Lower lobe of right lung (tissue), 2 donors: ENCODE measurements at regions not wholly inside any gene's neighbourhood (a gene's known extent, or its start where the extent isn't known, plus 50 kb on each side); places are given as distances from the start of the nearest gene placed in this dataset.
"Not testable (repeated sequence)": the region's sequence is repeated elsewhere in the genome, so short reads cannot be mapped to it uniquely, and the experiment has no call there.

ENCODE experiments used
- ATAC-seq, 2 donors: fragments of 200-7000 bp; cut with Tn5 transposase; one replicate each; pipeline ENCODE4 v1.9.1; 2020 to 2022; ENCODE audit warnings: mild to moderate bottlenecking in 2 of 2, moderate library complexity in 2 of 2
- DNase-seq: peaks from one replicate; pipeline ENCODE4 v3.0.0-alpha.2; 2020
- H3K27ac ChIP-seq: fragments of 200-600 bp; one replicate; pipeline ENCODE4 v1.8.0; 2022
- H3K27me3 ChIP-seq: fragments of 200-600 bp; one replicate; pipeline ENCODE4 v1.8.0; 2022; ENCODE audit warnings: low read depth
- H3K36me3 ChIP-seq: fragments of 200-600 bp; one replicate; pipeline ENCODE4 v1.8.0; 2022; ENCODE audit warnings: mild to moderate bottlenecking
- H3K4me1 ChIP-seq: fragments of 200-600 bp; one replicate; pipeline ENCODE4 v1.8.0; 2022
- H3K4me3 ChIP-seq: fragments of 200-600 bp; one replicate; pipeline ENCODE4 v1.8.0; 2022; ENCODE audit warnings: mild to moderate bottlenecking
- H3K9me3 ChIP-seq: fragments of 200-600 bp; one replicate; pipeline ENCODE4 v1.8.0; 2022
- intact Hi-C: fragments of 100-400 bp; cut with DNase I; formaldehyde crosslinking; loops from one replicate; pipeline ENCODE4 v1.11.0; 2022
- TF ChIP-seq, protein P1 (sequence below): fragments of 200-600 bp; IDR thresholded peaks from one replicate; pipeline ENCODE4 v1.8.0; 2022; ENCODE audit warnings: antibody characterized with exemption, mild to moderate bottlenecking
- donor health status: DM: no; HTN: yes; CAD: no; lungs with severe emphysema.

DNA sequence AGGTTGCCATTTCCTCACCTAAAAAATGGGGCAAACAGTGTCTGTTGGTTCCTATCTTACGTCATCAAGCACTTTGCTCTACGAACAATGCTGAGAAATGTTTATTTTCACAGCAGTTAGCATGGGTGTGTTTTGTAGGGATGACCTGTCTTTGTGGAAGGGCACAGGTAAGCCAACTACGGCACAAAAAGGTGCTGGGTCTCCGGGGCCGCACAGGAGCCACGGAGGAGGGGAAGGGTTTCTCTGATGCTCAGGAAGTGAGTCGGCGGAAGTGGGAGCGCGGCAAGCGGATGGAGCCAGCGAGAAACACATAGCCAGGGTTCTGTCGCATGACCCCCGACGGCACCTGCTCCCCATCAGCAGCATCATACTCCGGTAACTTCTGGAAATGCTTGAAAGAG is 65.6 kb upstream of the TCL1B start:
- TF ChIP-seq, protein P1, sequence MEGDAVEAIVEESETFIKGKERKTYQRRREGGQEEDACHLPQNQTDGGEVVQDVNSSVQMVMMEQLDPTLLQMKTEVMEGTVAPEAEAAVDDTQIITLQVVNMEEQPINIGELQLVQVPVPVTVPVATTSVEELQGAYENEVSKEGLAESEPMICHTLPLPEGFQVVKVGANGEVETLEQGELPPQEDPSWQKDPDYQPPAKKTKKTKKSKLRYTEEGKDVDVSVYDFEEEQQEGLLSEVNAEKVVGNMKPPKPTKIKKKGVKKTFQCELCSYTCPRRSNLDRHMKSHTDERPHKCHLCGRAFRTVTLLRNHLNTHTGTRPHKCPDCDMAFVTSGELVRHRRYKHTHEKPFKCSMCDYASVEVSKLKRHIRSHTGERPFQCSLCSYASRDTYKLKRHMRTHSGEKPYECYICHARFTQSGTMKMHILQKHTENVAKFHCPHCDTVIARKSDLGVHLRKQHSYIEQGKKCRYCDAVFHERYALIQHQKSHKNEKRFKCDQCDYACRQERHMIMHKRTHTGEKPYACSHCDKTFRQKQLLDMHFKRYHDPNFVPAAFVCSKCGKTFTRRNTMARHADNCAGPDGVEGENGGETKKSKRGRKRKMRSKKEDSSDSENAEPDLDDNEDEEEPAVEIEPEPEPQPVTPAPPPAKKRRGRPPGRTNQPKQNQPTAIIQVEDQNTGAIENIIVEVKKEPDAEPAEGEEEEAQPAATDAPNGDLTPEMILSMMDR, result no peak
- no peaks in the 10 kb centered on the region for H3K9me3 ChIP-seq
- intact Hi-C loops, result no loop called here
- peak overlapping the region; percentile 29 for H3K4me3 ChIP-seq
- no peak for ATAC-seq
- no peaks in the 10 kb centered on the region for H3K4me1 ChIP-seq
- H3K27ac ChIP-seq, result no peak overlapping the region
- H3K27me3 ChIP-seq, result peaks cover 4% of the 10 kb centered on the region
- H3K36me3 ChIP-seq, result no peaks in the 10 kb centered on the region
- DNase-seq, result no peak

DNA sequence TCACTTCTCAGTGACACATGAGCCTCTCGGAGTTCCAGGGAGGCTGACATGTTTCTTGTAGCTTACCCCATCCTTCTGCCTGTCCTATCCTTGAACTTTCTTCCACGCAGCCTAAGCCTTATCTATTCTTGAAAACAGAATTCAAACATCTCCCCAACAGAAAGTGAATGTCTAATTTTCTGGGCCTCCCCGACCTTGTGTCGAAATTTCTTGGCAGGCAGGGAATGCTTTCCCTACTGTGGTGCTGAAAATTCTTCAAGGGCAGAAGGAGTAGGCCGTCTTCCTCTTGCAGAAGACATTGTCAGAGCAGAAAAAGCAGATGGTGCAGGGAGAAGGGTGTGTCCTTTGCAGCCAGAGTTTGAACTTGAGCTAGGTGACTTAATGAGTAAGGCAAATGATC is 63.0 kb upstream of the TCL1B start:
- Histone ChIP-seq H3K4me3 (no peak overlapping the region), H3K27me3 (peaks cover 4% of the 10 kb centered on the region), H3K4me1 (no peaks in the 10 kb centered on the region), H3K36me3 (no peaks in the 10 kb centered on the region), H3K9me3 (no peaks in the 10 kb centered on the region), H3K27ac (no peak overlapping the region)
- intact Hi-C loops, result no loop called here
- DNase-seq, result no peak
- no peak for ATAC-seq
- TF ChIP-seq, protein P1, result no peak

DNA sequence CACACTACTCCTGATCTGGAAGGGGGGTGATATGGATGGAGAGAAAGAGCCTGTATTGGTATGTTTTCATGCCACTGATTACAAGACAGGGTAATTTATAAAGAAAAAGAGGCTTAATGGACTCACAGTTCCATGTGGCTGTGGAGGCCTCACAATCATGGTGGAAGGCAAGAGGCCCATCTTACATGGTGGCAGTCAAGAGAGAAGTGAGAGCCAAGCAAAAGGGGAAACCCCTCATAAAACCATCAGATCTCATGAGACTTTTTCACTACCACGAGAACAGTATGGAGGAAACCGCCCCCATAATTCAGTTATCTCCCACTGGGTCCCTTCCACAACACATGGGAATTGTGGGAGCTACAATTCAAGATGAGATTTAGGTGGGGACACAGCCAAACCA is 60.5 kb upstream of the TCL1B start:
- DNase-seq, H3K4me3 ChIP-seq, H3K36me3 ChIP-seq, intact Hi-C loops, H3K27ac ChIP-seq, ATAC-seq, H3K4me1 ChIP-seq, H3K27me3 ChIP-seq, H3K9me3 ChIP-seq: not testable (repeated sequence)

DNA sequence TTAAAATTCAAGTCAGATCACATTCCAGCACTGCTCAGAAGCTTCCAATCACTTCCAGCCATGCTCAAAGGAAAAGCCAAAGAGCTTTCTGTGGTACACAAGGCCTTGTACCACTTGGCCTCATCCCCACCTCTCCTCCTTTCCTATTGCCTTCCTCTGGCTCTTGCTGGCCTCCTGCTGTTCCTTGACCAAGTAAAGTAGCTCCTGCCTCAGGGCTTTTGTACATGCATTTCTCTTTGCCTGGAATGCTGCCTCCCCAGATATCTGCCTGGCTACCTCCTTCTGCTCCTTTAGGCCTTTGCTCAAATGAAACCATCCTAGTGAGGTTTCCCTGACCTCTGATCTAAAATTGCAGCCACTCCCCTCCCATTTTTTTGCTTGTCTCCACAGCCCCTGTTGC is 51.2 kb upstream of the TCL1B start:
- intact Hi-C loops, result no loop called here
- Histone ChIP-seq H3K27ac (no peak overlapping the region), H3K4me1 (no peaks in the 10 kb centered on the region), H3K4me3 (no peak overlapping the region), H3K36me3 (no peaks in the 10 kb centered on the region), H3K9me3 (no peaks in the 10 kb centered on the region), H3K27me3 (peaks cover 4% of the 10 kb centered on the region)
- no peak for ATAC-seq
- TF ChIP-seq, protein P1, result no peak
- DNase-seq, result no peak
